Keratinocyte (primary cell): ENCODE measurements at regions not wholly inside any gene's neighbourhood (a gene's known extent, or its start where the extent isn't known, plus 50 kb on each side); places are given as distances from the start of the nearest gene placed in this dataset.

Source experiments
- CTCF ChIP-seq, 3 experiments: IDR thresholded peaks in 1 of 3; conservative IDR thresholded peaks in 1 of 3; optimal IDR thresholded peaks in 1 of 3; 2 replicates in 2 of 3; 3 replicates in 1 of 3; pipeline versions ENCODE3 to v1.5.1; 2011; ENCODE audit warnings: low read length in 3 of 3, mild to moderate bottlenecking in 3 of 3, moderate library complexity in 2 of 3, control low read depth in 1 of 3, inconsistent platforms in 1 of 3; ENCODE audit not compliant: insufficient read depth in 2 of 3; ENCODE audit errors: extremely low read depth in 1 of 3
- EZH2 ChIP-seq: IDR thresholded peaks from one replicate; pipeline ENCODE4 v1.6.1; 2012; ENCODE audit warnings: inconsistent platforms, mild to moderate bottlenecking, low read length, moderate library complexity

DNA sequence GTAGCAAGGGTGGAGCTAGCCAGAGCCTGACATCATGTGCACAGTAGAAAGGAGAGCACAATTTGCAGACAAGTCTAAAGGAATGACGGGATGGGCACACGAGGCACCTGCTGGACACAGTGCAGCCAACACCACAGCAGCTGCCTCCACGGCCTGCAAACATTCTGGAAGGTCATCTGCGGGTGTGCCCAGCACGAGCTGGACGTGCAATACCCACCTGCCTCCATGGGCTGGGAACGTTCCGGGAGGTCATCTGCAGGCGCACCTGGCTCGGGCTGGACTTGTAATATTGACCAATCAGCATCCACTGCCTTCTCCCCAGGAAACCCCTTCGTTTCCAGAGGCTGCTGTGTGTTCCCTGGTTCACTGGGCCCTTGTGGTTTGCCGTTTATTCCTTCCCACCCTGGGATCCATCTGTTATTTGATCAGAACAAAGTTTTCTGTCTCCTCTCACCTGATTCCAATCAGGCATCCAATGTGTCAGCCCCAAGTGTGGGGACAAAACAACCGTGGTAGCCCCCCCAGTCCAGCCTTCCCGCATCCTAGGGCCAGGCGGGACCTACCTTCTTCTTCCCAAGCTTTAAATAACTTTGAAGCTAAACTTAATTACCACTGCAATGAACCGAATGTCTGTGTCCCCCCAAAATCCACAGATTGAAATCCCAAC lies 243.4 kb upstream of the PPP2R2D start:
- TF ChIP-seq EZH2 (no peak), CTCF (optimal IDR thresholded peaks at IDR 0.05 in 1 of 3, IDR thresholded peaks at IDR 0.05 in 1 of 3, conservative IDR thresholded peaks at IDR 0.05 in 1 of 3; ENCODE audit: extremely low read depth in 1 of 3, insufficient read depth in 2 of 3, low read length in 3 of 3) (no peak)
